ENCODE measurements at regions not wholly inside any gene's neighbourhood (a gene's known extent, or its start where the extent isn't known, plus 50 kb on each side); places are given as distances from the start of the nearest gene placed in this dataset.
"Not testable (repeated sequence)": the region's sequence is repeated elsewhere in the genome, so short reads cannot be mapped to it uniquely, and the experiment has no call there.

DNA sequence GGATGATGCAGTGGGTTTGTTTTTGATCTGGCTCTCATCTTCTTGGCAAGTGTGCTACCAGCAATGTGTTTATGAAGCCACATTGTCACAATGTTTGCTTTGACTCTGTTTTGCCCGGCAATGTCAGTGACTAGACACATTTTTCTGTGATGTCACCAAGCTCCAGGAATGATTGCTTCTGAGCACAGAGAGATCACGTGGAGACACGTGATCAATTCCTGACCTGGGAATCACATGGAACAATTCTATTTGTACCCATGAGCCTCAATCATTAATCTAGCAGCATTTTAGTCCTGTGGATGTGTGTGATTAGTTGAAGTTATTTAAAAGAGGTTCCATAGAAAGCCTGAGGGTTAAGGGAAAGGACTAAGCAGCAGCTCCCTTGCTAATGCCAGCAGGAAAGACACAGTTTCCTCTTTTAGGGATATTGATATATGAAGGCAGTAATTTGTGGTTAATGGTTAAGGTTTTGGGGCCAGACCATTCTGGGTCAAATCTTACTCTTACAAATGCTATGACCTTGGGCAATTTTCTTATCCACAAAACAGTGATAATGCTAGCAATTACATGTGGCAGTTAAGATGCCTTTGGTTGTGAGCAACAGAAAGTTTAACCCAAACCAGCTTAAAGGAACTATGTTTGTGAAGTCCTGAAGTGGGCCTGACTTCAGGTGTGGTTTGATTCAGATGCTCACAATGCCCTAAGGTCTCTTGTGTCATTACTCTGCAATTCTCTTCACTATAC, 59.0 kb downstream of the FASLG start:
- DNase-seq = no peak

- no peak for DNase-seq
These were observed 60.2 kb downstream of the FASLG start for GRCh38 chr1:172719066-172719627.

DNA sequence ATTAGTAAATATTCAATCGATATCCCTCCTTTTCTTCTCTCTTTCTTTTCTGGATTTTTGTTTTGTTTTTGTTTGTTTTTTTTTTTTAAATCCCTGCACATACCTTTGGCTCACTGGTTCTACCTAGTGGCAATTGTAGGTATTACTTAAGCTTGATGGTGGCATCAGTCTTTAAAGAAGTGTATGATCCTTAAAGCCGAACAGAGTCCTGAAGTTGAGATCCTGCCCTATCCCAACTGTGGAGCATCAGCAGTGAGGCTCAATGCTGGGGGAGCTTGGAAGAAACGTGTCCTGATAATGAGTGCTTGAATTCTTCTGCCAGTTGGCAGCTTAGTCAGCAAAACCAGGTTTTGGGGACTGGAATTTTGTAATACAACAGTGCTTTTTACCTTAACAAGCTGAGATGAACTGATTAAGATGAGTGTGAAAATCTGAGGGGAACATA, 60.8 kb downstream of the FASLG start:
- DNase-seq = peak; percentile 38 to 46

DNA sequence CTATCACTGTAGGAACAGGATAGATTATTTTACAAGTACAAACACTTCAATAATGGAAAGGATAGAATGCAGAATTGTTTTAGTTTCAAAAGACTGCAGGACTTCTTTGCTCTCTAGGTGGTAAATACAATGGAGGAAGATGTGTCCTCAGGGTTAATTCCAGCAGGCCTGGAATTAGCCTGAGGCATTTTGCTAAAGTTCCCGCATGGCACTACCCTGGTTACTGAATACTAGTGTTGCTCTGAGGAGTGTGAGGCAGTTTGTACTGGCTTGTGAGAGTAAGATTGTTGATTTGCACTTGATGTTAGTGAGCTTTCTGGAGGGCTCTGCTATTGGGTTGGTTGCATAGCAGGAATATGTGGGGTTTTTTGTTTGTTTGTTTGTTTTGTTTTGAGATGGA, 61.4 kb downstream of the FASLG start:
- DNase-seq = no peak

DNA sequence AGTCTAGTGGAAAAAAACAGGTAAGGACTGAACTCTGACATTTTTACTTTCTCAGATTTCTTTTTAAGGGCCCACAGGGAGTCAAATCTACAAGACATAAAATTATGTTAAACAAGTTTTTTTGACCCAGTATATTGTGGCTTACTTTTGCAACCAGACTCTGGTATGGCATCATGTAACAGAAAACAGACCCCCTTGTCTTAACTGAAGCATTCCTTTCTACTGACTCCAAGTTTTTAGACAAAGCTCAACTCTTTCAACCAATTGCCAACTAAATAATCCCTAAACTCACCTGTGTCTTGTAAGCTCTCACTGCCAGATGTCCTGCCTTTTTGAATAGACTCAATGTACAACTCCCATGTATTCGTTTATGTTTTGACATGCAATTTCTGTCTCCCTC, 64.3 kb downstream of the FASLG start:
- DNase-seq = no peak

GRCh38 chr1:172724232-172724631, 65.3 kb downstream of the FASLG start:
- no peak for DNase-seq

- DNase-seq = no peak
These were observed 66.1 kb downstream of the FASLG start for GRCh38 chr1:172724765-172725613.

DNA sequence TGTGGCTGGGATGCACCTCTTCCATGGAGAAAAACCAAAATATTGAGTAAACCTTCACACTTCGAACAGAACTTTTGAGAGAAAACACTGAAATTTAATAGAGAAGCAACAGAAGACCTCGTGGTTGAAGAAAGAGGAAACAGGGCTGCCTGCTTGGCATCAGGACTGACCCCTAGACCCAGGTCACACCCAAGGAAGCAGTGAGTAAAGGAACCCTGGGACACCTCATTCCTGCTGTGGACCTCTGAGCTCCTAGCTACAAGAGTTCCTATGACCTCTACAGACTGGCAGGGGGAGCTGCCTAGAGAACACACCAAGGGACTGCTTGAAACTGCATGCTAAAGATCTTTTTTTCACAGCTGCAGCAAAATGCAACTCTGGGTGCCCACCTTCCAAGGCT, 67.8 kb downstream of the FASLG start:
- DNase-seq = no peak

GRCh38 chr1:172727275-172727857, 68.5 kb downstream of the FASLG start:
- DNase-seq = no peak

GRCh38 chr1:172727956-172728603, 69.2 kb downstream of the FASLG start:
- peak in 1 of 2 experiments; percentile 34 for DNase-seq

DNA sequence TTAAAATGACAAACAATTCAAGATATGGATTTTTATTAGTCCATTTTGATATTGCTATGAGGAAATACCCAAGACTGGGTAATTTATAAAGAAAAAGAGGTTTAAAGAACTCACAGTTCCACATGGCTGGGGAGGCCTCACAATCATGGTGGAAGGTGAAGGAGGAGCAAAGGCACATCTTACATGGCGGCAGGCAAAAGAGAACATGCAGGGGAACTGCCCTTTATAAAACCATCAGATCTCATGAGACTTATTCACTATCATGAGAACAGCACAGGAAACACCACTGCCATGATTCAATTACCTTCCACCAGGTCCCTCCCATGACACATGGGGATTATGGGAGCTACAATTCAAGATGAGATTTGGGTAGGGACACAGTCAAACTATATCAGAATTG, 69.8 kb downstream of the FASLG start:
- DNase-seq = not testable (repeated sequence)

DNA sequence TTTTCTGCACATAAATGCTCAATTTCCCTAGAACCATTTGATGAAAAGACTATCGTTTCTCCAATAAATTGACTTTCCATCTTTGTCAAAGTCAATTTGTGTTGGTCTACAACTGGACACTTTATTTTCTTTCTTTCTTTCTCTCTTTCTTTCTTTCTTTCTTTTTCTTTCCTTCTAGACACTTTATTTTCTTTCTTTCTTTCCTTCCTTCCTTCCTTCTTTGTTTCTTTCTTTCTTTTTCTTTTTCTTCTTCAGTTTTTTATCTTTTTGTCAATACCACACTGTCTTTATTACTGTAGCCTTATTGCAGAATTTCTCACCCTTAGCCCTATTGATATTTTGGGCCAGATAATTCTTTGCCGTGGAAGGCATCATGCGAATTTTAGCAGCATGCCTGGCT, 73.5 kb downstream of the FASLG start:
- DNase-seq = no peak

GRCh38 chr1:172733815-172734214, 74.9 kb downstream of the FASLG start:
- DNase-seq = no peak

DNA sequence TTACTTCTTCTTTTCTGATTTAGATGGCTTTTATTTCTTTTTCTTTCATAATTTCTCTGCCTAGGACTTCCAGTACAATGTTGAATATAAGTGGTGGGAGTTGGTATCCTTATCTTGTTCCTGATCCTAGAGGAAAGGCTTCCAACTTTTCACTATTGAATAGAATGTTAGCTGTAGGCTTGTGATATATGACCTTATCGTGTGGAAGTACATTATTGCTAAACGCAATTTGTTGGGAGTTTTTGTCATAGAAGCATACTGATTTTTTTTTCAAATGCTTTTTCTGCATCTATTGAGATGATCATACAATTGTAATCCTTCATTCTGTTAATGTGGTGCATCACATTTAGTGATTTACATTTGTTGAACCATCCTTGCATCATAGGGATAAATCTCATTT, 79.5 kb downstream of the FASLG start:
- DNase-seq = no peak

DNA sequence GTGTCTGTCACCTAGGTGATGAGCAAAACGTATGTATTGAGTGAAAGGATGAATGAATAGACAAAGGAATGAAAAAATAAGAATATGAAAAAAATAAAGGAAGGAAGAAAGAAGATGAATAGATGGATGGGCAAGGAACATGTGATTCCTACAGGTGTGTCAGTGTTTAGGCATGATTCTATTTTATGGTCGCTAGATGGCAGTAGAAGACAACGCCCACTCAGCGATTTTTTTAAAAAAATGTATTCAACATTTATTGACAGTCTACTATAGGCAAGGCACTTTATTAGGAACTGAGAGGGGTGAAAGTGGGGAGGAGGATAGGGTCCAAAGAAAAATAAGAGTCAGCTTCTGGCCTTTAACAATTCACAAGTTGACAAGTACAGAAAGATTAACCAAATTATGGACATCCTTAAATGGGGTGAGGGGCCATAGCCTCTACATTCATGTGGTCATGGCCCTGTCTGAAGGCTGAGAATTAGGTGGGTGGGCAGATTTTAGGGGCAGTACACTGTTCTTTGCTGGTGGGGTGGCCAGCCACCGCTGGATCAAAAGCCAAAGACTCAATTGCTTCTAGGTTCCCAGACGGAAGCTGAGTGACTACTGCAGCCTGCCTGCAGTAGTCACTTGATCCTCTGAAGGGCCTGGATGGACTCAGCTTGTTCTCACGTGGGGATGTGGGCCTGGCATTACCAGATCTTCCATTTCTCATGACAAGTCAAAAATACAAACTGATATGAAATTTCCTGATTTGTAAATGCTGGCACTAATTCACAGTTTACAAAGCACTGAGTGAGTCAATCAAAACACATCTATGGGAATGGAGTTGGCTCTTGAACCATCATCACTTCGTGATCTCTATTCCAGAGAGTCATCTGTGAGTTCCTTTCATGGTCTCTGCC, 83.9 kb downstream of the FASLG start:
- peak; percentile 43 to 57 for DNase-seq

GRCh38 chr1:172745014-172745413, 86.1 kb downstream of the FASLG start:
- peak; percentile 18 to 27 for DNase-seq

- no peak for DNase-seq
These were observed 87.4 kb downstream of the FASLG start for GRCh38 chr1:172746091-172746949.

DNA sequence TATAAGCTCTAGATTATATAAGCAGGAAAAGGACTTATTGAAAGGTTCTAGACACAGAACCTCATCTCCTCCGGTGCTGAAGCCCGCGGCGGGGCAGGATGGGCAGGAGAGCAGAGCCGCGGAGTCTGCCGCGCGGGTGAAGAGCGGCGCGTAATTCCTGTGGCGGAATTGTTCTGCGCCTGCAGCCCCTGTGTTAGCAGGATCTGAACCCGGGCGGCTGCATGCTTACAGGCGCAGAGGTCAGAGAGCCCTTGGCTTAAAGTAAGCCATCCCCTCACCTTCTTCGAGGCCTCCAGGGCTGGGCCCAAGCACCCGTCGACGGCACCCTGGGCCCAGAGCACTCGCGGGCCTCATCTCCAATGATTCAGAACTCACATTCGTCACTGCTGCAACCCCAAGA, 89.3 kb downstream of the FASLG start:
- DNase-seq = no peak

- DNase-seq = no peak
These were observed 92.8 kb downstream of the FASLG start for GRCh38 chr1:172751683-172752082.

DNA sequence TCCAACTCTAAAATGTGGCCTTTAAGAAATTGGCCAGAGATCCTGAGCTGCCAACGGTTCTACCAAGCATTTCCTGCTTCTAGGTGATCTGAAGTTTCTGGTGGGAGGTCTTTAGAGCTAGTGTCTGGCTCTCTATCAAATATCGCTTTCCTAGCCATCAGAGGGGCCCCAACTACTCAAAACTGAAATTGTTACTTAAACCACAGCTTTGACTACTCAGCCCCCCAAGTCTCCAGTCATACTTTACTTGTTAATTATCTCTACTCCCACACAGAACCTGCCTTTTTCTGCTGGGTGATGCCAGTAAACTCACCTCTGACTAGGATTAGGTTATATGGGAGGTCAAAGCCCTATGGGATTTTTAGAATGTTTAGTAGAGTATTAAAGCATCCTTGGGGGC, 95.1 kb downstream of the FASLG start:
- no peak for DNase-seq

DNA sequence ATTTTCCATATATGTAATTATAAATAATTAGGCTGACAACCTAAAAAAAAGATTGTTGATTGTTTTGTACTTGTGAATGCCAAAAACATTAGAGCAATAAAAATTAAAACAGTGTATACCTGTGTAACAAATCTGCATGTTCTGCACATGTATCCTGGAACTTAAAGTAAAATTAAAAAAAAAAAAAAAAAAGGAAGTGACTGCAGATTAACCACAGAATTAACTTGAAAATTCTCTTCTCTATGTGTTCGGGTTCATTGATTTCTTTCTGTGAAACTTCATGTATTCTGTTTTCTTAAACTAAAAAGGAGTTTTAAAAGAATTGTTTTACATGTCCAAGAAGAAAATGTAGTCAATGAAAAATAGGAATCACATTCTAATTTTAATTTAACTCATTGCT, 95.7 kb downstream of the FASLG start:
- DNase-seq = no peak
